Memory B cell (primary cell): ENCODE measurements at regions not wholly inside any gene's neighbourhood (a gene's known extent, or its start where the extent isn't known, plus 50 kb on each side); places are given as distances from the start of the nearest gene placed in this dataset.

Experiments
- ATAC-seq: fragments of 150-1000 bp; cut with Tn5 transposase; 2 replicates; pipeline ENCODE4 v1.10.0; 2021; ENCODE audit warnings: low read depth, mild to moderate bottlenecking, moderate library complexity
- DNase-seq, 2 donors: peaks; one replicate each; pipeline ENCODE4 v3.0.0; 2022; ENCODE audit warnings: low spot score in 2 of 2
- H3K27ac Mint-ChIP-seq: one replicate; pipeline ENCODE4 v1.8.0; 2022; ENCODE audit warnings: mild to moderate bottlenecking, moderate library complexity, mixed read lengths
- H3K27me3 Mint-ChIP-seq: one replicate; pipeline ENCODE4 v1.8.0; 2022; ENCODE audit warnings: mixed read lengths
- H3K36me3 Mint-ChIP-seq: one replicate; pipeline ENCODE4 v1.8.0; 2022; ENCODE audit warnings: mild to moderate bottlenecking, mixed read lengths
- H3K4me1 Mint-ChIP-seq: one replicate; pipeline ENCODE4 v1.8.0; 2022; ENCODE audit warnings: mixed read lengths
- H3K4me3 Mint-ChIP-seq: one replicate; pipeline ENCODE4 v1.8.0; 2022; ENCODE audit warnings: mild to moderate bottlenecking, moderate library complexity, mixed read lengths
- H3K9me3 Mint-ChIP-seq: one replicate; pipeline ENCODE4 v1.8.0; 2022; ENCODE audit warnings: mixed read lengths

- Mint-ChIP-seq H3K9me3 (peaks cover 9% of the 10 kb centered on the region), H3K36me3 (peaks cover 3% of the 10 kb centered on the region), H3K4me1 (no peaks in the 10 kb centered on the region), H3K27ac (no peak overlapping the region), H3K4me3 (no peak overlapping the region), H3K27me3 (peaks cover 16% of the 10 kb centered on the region)
- ATAC-seq (no peak), DNase-seq (no peak)
These were observed 347.7 kb downstream of the NPHP4 start for GRCh38 chr1:5644281-5645134.

DNA sequence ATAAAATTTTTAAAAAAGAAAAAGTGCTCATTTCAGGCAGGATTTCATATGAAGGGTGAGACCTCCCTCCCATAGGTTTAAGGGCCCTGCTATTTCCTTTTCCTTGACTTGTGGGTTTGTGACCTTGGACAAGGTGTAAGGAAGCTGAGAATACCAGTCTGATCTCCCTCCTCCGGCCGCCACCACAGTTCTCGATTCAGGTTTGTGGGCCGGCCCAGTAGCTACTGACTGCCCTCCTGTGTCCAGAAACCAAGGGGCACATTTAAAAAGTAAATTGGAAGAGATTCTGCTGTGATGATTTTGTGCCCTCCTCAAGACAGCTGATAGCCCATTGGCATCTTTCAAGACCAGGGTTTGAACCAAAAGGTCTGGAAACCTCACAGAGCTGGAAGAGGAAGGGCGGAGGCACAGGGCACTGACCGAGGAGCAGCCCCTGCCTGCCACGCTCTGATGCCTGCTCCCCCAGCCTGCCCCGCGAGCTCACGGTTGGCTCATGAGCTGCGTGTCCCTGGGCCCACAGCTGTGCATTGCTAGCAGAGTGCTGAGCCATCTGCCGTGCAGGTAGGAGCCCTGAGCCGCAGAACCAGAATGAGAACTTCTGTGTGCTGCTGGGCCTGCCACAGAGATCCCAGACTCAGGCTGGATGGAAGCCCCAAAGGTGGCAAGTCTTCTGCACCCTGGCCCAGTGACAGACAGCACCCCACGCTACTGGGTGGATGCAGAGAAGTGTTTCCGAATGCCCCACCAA lies 348.7 kb downstream of the NPHP4 start:
- DNase-seq, result no peak
- H3K4me1 Mint-ChIP-seq, result no peaks in the 10 kb centered on the region
- peaks cover 16% of the 10 kb centered on the region for H3K27me3 Mint-ChIP-seq
- H3K4me3 Mint-ChIP-seq, result no peak overlapping the region
- peaks cover 3% of the 10 kb centered on the region for H3K36me3 Mint-ChIP-seq
- H3K27ac Mint-ChIP-seq, result no peak overlapping the region
- peaks cover 9% of the 10 kb centered on the region for H3K9me3 Mint-ChIP-seq
- ATAC-seq, result no peak

DNA sequence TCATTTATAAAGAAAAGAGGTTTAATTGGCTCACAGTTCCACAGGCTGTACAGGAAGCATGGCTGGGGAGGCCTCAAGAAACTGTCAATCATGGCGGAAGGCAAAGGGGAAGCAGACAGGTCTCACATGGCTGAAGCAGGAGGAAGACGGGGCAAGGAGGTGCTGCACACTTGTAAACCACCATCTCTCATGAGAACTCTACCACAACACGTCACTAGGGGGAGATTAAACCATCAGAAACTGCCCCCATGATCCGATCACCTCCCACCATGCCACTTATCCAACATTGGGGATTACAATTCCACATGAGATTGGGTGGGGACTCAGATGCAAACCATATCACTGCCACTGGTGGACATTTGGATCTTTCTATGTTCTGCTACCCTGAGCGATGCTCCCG lies 351.4 kb downstream of the NPHP4 start:
- Mint-ChIP-seq H3K27ac (no peak overlapping the region), H3K27me3 (peaks cover 18% of the 10 kb centered on the region), H3K36me3 (peaks cover 2% of the 10 kb centered on the region), H3K4me3 (no peak overlapping the region), H3K4me1 (no peaks in the 10 kb centered on the region), H3K9me3 (peaks cover 5% of the 10 kb centered on the region)
- no peak for ATAC-seq
- DNase-seq, result no peak

DNA sequence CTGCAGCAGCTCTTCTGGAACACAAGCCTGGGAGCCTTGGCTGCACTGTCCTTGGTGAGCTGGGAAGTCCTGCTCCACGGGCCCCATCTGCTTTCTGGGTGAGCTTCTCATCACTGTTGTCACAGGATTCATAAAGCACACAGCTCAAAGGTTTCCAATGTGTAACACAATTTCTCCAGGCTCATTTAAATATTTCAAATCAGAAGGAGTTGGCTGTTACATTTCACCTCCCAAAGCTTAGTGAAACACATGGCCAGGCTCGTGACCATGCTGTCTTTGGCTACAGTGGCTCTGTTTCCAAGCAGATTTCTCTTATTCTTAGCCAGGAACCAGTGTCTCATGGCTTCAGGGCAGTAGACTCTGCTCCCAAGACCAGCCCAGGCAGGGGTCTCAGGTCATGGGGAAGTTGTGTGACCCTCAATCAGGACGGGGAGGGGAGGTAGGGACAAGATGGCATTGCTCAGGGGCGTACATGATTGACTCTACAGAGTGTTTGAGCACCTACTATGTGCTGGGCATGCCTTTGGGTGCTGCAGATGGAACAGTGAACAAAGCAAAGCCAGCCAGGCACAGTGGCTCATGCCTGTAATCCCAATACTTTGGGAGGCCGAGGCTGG lies 353.0 kb downstream of the NPHP4 start:
- ATAC-seq (no peak), DNase-seq (no peak)
- peaks cover 2% of the 10 kb centered on the region for H3K36me3 Mint-ChIP-seq
- H3K9me3 Mint-ChIP-seq, result peaks cover 3% of the 10 kb centered on the region
- peaks cover 16% of the 10 kb centered on the region for H3K27me3 Mint-ChIP-seq
- H3K27ac Mint-ChIP-seq, result no peak overlapping the region
- no peaks in the 10 kb centered on the region for H3K4me1 Mint-ChIP-seq
- H3K4me3 Mint-ChIP-seq, result no peak overlapping the region

GRCh38 chr1:5638582-5638981 lies 353.6 kb downstream of the NPHP4 start:
- Mint-ChIP-seq H3K36me3 (peaks cover 2% of the 10 kb centered on the region), H3K9me3 (peaks cover 6% of the 10 kb centered on the region), H3K4me1 (no peaks in the 10 kb centered on the region), H3K27me3 (peaks cover 19% of the 10 kb centered on the region), H3K4me3 (no peak overlapping the region), H3K27ac (no peak overlapping the region)
- ATAC-seq, result no peak
- no peak for DNase-seq

- Mint-ChIP-seq H3K4me1 (peaks cover 2% of the 10 kb centered on the region), H3K27me3 (peaks cover 15% of the 10 kb centered on the region), H3K4me3 (no peak overlapping the region), H3K27ac (no peak overlapping the region), H3K36me3 (peaks cover 2% of the 10 kb centered on the region), H3K9me3 (peaks cover 8% of the 10 kb centered on the region)
- ATAC-seq, result no peak
- no peak for DNase-seq
These were observed 355.1 kb downstream of the NPHP4 start for GRCh38 chr1:5637171-5637570.

GRCh38 chr1:5634893-5635292 lies 357.3 kb downstream of the NPHP4 start:
- no peak overlapping the region for H3K4me3 Mint-ChIP-seq
- ATAC-seq, result no peak
- H3K27ac Mint-ChIP-seq, result no peak overlapping the region
- H3K4me1 Mint-ChIP-seq, result peaks cover 2% of the 10 kb centered on the region
- H3K36me3 Mint-ChIP-seq, result peaks cover 2% of the 10 kb centered on the region
- H3K9me3 Mint-ChIP-seq, result peaks cover 8% of the 10 kb centered on the region
- H3K27me3 Mint-ChIP-seq, result peaks cover 20% of the 10 kb centered on the region
- no peak for DNase-seq

- Mint-ChIP-seq H3K4me3 (no peak overlapping the region), H3K36me3 (peaks cover 2% of the 10 kb centered on the region), H3K27me3 (peaks cover 16% of the 10 kb centered on the region), H3K4me1 (peaks cover 2% of the 10 kb centered on the region), H3K9me3 (peaks cover 8% of the 10 kb centered on the region), H3K27ac (no peak overlapping the region)
- ATAC-seq, result no peak
- DNase-seq, result no peak
These were observed 359.4 kb downstream of the NPHP4 start for GRCh38 chr1:5632814-5633213.

- no peak for ATAC-seq
- H3K9me3 Mint-ChIP-seq, result peaks cover 8% of the 10 kb centered on the region
- peaks cover 2% of the 10 kb centered on the region for H3K36me3 Mint-ChIP-seq
- no peak overlapping the region for H3K27ac Mint-ChIP-seq
- no peak for DNase-seq
- H3K4me3 Mint-ChIP-seq, result no peak overlapping the region
- H3K27me3 Mint-ChIP-seq, result peaks cover 15% of the 10 kb centered on the region
- peaks cover 2% of the 10 kb centered on the region for H3K4me1 Mint-ChIP-seq
These were observed 360.0 kb downstream of the NPHP4 start for GRCh38 chr1:5632224-5632623.

- Mint-ChIP-seq H3K4me1 (peaks cover 1% of the 10 kb centered on the region), H3K27me3 (peaks cover 6% of the 10 kb centered on the region), H3K9me3 (peaks cover 1% of the 10 kb centered on the region), H3K4me3 (no peak overlapping the region), H3K36me3 (no peaks in the 10 kb centered on the region), H3K27ac (no peak overlapping the region)
- DNase-seq (no peak), ATAC-seq (no peak)
These were observed 363.8 kb downstream of the NPHP4 start for GRCh38 chr1:5628416-5628815.

- H3K36me3 Mint-ChIP-seq, result no peaks in the 10 kb centered on the region
- no peak overlapping the region for H3K27ac Mint-ChIP-seq
- H3K4me3 Mint-ChIP-seq, result no peak overlapping the region
- no peak for ATAC-seq
- H3K4me1 Mint-ChIP-seq, result no peaks in the 10 kb centered on the region
- H3K27me3 Mint-ChIP-seq, result peaks cover 8% of the 10 kb centered on the region
- no peaks in the 10 kb centered on the region for H3K9me3 Mint-ChIP-seq
- no peak for DNase-seq
These were observed 368.8 kb downstream of the NPHP4 start for GRCh38 chr1:5623399-5623798.

- H3K36me3 Mint-ChIP-seq, result no peaks in the 10 kb centered on the region
- DNase-seq (no peak), ATAC-seq (no peak)
- H3K27ac Mint-ChIP-seq, result no peak overlapping the region
- H3K27me3 Mint-ChIP-seq, result peaks cover 8% of the 10 kb centered on the region
- no peaks in the 10 kb centered on the region for H3K9me3 Mint-ChIP-seq
- no peaks in the 10 kb centered on the region for H3K4me1 Mint-ChIP-seq
- no peak overlapping the region for H3K4me3 Mint-ChIP-seq
These were observed 369.8 kb downstream of the NPHP4 start for GRCh38 chr1:5622412-5622811.

GRCh38 chr1:5621692-5622091 lies 370.5 kb downstream of the NPHP4 start:
- no peaks in the 10 kb centered on the region for H3K36me3 Mint-ChIP-seq

GRCh38 chr1:5620997-5621396 lies 371.2 kb downstream of the NPHP4 start:
- no peaks in the 10 kb centered on the region for H3K36me3 Mint-ChIP-seq
- no peak overlapping the region for H3K27ac Mint-ChIP-seq
- peaks cover 14% of the 10 kb centered on the region for H3K27me3 Mint-ChIP-seq
- no peaks in the 10 kb centered on the region for H3K9me3 Mint-ChIP-seq
- DNase-seq (no peak), ATAC-seq (no peak)
- no peak overlapping the region for H3K4me3 Mint-ChIP-seq
- H3K4me1 Mint-ChIP-seq, result no peaks in the 10 kb centered on the region

More at GRCh38 chr1:5621692-5622091, 370.5 kb downstream of the NPHP4 start:
- no peak for ATAC-seq
- peaks cover 14% of the 10 kb centered on the region for H3K27me3 Mint-ChIP-seq
- H3K27ac Mint-ChIP-seq, result no peak overlapping the region
- no peak overlapping the region for H3K4me3 Mint-ChIP-seq
- H3K4me1 Mint-ChIP-seq, result no peaks in the 10 kb centered on the region
- DNase-seq, result no peak
- H3K9me3 Mint-ChIP-seq, result no peaks in the 10 kb centered on the region
